T-helper 1 cell treated with Interleukin-12 subunit alpha and Interleukin-12 subunit beta and Interleukin-4 antibody, amounts not matched to agents 30 ng/mL and 1 ng/mL, for 36 hours (primary cell): ENCODE measurements at regions not wholly inside any gene's neighbourhood (a gene's known extent, or its start where the extent isn't known, plus 50 kb on each side); places are given as distances from the start of the nearest gene placed in this dataset.

Experiments
- intact Hi-C: fragments of 100-400 bp; cut with micrococcal nuclease; formaldehyde crosslinking; loops from one replicate; pipeline ENCODE4 v1.15.1; 2024

DNA sequence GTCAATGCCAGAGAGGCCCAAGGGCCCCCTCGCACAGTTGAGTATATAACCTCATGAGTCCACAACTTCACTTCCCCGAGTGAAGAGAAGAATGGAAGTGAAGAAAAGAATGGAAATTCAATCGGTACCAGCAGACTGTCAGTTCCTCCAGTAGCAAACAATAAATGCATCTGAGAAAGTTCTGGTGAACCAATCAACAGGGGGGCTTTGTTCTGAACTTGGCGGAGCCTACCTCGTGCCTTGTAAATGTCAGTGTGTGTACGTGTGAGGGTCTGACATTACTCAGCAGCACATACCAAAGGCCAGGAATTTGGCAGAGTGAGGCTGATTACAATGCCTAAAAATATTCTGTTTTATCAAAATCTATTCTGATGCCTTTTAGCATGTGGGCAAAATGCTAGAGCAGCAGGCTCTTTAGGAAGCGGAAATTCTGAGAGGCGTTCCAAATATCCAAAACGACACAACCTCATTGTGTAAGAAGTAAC lies 238.5 kb downstream of the LTN1 start:
- intact Hi-C loops: no loop called here

DNA sequence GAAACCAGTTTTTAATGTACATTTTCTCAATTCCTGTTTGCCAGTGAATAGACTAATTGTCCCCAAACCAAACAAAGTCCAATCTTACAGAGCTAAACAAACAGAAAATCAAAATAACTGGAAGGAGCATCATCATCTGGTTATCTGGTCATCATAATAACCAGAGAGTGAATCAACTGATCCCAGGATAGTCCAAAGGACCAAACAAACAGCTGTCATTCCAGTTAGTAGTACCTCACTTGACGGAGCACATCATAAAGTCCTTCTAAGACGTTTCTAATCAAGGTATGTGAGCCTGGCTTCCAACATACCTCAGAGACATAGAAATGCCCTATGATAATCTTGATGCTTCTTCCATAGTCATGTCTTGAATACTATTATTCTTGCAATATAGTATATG lies 240.5 kb downstream of the LTN1 start:
- intact Hi-C loops: no loop called here

DNA sequence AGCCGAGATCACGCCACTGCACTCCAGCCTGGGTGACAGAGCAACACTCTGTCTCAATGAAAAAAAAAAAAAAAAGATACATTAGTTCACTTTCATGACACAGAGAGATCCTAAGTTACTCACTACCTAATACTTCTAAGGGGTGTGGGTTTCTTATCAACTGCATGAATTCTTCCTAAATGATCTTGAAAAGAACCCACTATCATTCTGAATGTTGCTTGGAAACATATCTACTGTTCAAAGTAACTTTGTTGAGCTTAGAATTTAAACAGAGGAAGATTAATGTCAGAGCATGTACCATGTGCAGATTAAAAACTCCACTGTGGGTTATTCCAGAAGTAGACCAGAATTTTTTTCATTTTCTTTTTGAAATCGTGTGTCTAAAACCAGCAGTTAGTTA lies 241.5 kb downstream of the LTN1 start:
- intact Hi-C loops: no loop called here

DNA sequence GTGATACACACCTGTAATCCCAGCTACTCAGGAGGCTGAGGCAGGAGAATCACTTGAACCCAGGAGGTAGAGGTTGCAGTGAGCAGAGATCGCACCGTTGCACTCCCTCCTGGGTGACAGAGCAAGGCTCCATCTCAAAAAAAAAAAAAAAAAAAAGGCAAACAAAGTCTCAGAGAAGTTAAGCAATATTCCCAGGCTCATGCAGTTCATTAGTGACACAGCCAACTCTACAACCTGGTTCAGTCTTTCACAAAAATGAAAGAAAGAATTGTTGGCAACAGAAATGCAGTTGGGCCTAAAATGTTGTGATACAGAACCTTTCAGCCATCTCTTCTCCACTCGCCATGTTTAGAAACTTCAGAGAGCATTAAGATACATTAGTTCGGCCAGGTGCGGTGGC lies 242.1 kb downstream of the LTN1 start:
- intact Hi-C loops: no loop called here

DNA sequence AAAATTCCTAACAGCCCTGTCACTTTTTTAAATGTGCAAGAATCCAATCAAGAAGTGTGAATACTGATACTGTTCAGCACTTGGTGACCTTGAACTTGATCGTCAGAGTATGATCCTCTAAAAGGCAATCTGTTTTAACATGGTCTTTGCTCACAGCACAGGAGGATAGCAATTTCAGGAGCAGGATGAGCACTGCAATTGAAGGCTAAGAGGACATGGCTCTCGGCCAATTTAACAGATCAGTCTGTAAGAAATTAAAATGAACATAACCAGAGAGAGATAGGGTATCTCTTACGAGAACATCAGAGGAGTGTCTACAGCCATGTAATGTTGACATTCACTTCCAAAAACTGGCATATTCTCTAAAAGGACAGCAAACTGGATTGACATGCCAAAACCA lies 243.1 kb downstream of the LTN1 start:
- intact Hi-C loops: loop anchor here (10.0 kb wide), 1 partner anchor 945 kb away; no protein-coding TSS in a partner anchor

DNA sequence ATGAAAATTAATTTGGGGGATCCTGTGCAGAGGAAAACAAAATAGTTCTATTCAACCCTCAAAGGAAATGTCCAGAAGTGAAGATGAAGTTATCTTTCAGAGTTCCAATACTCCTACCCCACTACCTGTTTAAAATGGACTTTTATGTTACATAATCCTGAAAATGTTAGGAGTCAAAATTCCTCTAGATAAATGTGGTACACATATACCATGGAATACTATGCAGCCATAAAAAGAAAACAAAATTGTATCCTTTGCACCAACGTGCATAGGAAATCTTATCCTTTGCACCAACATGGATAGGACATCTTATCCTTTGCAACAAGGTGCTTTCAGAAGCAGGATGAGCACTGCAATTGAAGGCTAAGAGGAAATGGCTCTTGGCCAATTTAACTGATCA lies 245.2 kb downstream of the LTN1 start:
- intact Hi-C loops: loop anchor here (10.0 kb wide), 1 partner anchor 943 kb away; no protein-coding TSS in a partner anchor

DNA sequence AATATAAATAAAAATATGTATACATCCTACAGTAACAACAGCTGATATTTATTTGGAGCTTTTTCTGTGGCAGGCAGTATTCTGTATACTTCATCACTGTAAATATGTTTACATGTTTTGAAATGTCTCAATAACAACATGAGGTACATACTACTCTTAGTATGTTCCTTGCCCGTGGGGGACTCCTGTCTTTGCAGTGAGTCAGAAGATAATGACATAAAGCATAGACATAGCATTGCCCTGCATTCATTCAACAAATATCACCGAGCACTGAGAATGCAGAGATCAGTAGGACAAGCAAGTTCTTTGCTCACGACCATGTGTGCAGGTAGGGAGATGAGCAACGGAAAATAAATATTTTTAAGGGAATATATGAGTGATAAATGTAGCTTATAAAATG lies 246.5 kb downstream of the LTN1 start:
- intact Hi-C loops: loop anchor here (10.0 kb wide), 1 partner anchor 941 kb away; no protein-coding TSS in a partner anchor

DNA sequence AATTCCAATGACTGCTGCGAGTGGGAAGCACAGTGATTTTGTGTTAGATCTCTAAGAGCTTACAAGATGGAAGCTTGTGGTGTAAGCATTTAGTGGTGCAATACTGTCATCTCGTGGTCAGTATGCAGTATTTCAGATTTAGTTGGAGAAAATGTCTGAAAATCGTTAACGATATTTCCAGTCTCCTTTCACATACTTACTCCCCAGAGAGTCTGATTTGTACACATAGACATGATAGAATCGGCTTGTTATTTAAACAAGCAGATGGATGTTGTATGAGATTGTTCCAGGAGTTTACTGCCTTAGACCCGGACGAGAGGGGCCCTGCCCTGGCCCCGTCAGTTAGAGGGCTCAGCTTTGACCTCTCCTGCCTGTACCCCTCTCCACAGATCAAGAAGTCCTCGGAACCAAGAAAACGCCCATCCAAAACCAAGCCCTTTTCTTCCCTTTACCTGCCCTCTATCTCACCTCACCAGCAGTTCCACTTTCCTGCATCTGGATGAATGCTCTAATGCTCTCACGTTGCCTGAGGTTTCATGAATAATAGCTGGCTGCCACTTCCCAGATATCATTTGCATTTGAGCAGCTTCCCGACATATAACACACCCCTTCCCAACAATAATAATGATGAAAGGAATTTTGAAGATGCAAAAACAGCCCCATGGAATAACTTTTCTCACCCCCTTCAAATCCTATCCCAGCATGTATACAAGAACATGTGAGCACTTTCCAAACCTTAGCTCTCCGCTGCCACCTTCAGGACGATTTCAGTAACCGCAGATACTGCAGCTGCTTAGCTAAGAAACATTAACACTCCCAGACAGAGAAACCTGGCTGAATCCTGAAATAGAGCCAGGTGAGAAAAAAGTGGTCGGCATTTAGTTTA lies 247.3 kb downstream of the LTN1 start:
- intact Hi-C loops: loop anchor here (1.0 to 10.0 kb wide), 7 partner anchors 91 to 1895 kb away; a partner anchor contains a TSS

DNA sequence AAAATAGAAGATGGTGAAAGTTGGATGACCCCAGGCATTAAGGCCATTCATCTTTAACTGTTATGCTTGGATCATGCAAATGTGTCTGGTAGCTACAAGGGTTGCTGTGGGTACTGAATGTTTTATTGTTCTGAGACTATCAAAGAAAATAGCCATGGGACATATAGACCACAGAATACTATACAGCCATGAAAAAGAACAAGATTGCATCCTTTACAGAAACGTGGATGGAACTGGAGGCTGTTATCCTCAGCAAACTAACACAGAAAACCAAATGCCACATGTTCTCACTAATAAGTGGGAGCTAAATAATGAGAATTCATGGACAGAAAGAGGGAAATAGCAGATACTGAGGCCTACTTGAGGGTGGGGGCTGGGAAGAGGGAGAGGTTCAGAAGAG lies 249.0 kb downstream of the LTN1 start:
- intact Hi-C loops: loop anchor here (2.0 to 10.0 kb wide), 3 partner anchors 93 to 939 kb away; no protein-coding TSS in a partner anchor

DNA sequence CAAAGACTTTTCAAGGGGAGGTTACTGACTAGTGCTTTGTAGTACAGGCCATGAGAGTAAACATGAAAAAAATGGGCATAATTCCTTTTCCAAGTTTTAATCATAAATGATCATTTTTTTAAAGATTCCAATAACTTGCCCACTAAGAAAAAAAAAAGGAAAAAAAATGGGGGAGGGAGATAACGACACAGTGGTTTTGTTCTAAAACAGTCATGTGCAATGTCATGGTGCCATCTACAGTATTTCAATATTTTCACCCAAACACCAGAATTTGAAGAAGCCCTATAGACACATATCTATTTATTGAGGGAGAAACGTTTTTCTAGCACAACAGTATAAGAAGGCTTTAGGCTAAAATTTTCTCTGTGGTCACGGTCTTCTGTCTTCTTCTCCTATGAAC lies 250.2 kb downstream of the LTN1 start:
- intact Hi-C loops: loop anchor here (5.0 to 10.0 kb wide), 2 partner anchors 135 to 938 kb away; no protein-coding TSS in a partner anchor

DNA sequence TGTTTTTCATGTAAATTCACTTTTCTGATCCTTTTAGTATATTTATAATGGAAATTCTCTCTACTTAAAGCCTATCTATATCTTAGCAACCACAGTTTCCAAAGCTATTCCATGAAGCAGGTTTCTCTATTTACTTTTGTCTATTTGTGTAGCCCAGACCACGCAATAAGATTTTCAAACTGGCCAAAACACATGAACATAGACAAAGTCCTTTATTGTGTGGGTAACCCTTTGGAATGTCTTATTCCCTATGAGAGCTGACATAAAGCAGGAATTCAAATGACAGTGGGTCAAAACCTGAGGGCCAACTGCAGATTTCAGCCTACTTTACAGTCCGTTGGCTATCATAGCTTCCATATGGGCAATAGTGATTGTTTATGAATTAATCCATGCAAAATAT lies 252.6 kb downstream of the LTN1 start:
- intact Hi-C loops: loop anchor here (5.0 to 10.0 kb wide), 2 partner anchors 133 to 935 kb away; no protein-coding TSS in a partner anchor

DNA sequence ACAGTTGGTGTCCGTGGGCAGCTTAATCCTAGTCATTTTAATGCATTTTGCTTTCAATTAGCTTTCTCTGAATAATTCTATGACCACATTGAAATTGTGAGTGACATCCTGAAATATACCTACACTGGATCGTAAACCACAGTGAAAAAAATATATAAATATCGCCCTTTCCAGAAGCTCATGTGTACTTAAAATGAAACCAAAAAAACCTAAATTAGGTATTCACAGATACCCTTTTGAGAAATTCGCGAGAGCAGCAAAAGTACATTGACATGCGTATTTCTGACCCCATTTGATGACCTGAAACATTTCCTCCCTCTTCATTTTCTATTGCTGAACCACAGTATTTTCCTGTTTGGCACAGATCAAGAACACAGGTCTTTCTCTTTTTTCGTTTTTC lies 253.8 kb downstream of the LTN1 start:
- intact Hi-C loops: no loop called here

DNA sequence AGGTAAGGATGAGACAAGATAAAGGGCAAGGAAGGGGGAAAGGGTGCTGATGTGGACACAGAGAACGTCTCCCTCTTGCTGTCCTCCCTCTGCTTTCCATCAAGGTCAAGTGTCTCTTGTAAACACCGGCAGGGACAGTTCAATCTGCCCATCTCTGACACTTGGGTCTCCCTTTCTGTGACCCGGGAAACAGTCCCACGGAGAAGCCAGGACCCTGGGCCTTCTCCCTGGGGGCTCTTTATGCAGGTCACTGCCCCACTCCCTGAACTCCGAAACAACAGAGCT lies 254.3 kb downstream of the LTN1 start:
- intact Hi-C loops: no loop called here

DNA sequence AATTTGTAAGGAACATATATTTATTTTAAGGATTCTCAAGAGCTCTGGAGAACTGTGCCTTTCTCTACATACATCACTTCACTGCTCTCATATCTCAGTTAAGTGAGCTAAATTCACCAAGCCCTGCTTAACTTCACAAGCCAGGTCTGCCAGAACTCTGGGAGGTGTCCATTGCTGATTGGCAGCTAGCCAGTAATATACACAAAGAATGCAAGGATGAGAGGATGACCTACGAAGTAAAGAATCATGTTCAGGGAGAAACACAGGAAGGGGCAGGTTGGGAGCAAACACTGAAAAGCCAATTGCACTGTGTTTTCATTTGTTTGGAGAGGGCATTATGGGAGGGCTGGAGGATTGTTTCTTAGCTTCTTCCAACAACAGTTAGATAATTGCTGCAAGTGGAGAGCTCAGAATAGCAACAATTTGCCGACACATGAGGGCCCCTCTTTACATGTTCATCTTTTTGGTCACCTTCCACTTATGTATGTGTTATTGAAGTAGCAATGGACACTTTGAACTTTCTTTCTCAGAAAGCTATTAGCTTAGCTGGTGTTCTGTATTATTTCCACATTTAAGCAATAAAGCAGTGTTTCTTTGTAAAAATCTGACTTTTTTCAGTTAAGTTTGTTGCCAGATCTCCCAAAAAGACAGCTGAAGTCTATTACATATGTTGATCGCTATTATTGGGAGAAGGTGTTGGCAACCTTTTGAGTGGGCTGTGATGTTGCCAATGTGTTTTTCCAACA lies 254.8 kb downstream of the LTN1 start:
- intact Hi-C loops: no loop called here

DNA sequence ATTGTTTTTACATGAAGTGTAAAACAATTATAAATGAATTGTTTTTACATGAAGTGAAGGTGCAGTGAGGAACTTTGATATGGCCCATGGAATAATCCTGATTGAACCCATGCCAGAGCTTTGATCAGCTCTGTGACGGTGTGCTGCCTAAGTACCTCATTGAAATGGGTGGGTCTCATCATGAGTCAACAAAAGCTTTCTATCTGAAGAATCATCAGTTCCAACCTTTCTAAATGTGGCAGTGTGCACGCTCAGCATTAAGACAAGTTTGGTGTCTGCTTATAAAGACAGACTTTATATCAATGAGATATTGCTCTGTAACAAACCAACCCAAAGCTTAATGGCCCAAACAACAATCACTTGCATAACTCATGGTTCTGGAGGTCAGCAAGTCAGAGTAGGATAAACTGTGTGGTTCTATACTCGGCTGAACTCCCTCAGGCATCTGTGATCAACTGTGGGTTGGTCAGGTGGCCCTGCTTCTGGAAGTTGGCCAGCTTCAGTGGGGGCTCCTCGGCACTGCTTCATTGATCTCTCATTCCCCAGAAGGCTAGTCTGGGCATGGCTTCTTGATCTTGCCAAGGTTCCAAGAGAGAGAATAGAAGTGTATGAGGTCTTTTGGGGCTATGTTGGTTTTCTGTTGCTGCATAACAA lies 258.0 kb downstream of the LTN1 start:
- intact Hi-C loops: no loop called here

DNA sequence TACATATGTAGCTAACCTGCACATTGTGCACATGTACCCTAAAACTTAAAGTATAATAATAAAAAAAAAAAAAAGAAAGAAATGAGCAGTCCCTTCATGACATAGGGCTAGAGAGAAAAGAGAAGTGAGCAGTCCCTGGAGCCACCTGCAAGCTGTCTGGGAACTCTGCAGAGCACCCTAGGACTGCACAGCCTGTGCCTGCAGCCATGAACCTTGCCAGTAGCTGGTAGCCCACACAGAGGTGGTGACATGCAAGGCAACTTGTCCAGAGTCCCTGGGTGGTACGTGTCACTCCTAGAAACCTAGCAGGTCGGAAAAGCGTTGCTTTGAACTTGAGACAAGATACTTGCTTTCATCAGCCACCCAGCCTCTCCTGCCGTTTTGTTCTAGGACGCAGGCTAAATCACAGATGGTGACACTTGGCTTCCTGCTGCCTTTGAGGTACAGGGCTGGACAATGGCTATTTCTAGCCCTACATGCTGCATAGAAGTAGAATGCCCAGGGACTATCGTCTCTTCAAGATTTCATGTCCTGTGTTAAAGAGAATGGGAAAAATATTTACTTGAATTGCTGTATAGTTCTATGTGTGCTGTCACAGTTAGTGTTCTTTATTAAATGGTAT lies 260.9 kb downstream of the LTN1 start:
- intact Hi-C loops: no loop called here

DNA sequence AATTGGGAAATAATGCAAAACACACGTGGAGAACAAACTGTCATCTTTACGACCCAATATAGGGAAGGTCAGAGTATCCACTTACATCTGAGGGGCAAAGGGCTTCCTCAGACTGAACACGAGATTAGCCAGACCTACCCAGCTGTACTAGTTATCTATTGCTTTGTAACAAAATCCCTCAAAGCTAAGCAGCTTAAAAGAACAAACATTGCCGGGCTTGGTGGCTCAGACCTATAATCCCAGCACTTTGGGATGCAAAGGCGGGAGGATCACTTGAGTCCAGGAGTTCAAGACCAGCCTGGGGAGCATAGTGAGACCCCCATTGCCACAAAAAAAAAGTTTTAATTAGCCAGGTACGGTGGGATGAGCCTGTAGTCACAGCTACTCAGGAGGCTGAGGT lies 262.8 kb downstream of the LTN1 start:
- intact Hi-C loops: no loop called here

DNA sequence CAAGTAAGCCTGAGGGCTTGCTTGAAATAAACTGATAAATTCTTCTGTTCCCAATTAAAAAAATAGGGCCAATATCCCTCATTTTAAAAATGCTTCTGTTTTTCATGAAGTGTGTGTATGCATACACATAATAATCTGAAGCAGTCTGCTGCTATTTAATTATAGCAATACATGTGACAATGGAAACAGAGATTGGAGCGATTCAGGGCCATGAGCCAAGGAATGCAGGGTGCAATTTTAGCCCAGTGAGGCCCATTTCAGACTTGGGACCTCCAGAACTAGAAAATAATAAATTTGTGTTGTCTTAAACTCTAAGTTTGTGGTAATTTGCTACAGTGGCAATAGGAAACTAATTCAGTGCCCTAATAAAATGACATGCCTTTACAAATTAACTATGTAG lies 264.9 kb downstream of the LTN1 start:
- intact Hi-C loops: no loop called here

DNA sequence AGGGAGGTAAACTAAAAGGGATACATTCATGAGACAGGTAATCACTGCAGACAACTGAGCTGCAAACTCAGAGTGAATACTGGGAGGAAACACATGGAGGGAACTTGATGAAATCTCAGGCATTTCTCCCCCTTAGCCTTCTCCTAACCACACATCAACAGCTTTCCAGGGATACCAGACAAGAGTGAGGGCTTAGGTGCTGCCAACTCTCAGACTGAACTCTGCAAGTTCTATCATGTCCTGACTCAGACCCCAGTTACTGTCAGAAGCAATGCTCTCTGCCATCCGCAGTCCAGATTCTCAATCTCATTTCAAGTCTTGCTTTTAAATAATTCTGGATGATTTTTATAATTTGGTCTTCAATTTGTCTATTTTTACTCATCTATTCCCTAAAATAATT lies 267.3 kb downstream of the LTN1 start:
- intact Hi-C loops: no loop called here

DNA sequence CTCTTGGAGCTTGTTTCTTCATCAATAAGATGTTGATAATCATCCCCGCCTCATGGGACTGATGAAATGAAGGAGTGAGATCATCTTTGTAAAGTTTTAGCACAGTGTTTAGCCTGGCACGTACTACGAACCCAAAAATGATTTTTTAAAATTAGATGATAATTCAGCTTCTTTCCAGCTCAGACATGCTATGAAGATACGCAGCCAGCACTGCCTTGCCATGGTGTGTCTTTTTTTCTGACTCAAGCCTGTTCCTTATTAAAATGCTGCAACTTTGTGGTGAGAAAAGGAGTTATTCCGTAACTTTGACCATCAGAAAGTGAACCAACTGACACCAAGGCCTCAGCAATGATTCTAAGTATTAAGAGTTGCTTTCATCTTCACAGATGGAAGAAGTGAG lies 269.0 kb downstream of the LTN1 start:
- intact Hi-C loops: no loop called here

DNA sequence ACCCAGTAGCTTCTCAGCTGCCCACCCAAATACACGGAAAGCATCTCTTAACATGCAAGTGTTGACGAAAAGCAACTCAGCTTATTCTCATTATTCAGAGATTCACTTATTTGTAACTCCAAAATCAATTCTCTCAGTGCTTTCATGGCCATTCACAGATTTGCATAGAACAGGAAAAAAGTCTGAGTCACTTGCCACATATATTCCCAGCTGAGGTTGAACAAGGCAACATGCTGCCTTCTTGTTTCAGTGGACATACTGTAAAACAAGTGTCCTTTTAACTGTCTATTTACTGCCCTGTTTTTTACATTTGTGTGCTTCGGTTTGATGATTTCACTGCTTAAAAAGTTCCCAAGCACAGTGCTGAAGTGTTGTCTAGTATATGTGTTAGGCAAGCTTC lies 273.0 kb downstream of the LTN1 start:
- intact Hi-C loops: no loop called here
